ENCODE measurements at regions not wholly inside any gene's neighbourhood (a gene's known extent, or its start where the extent isn't known, plus 50 kb on each side); places are given as distances from the start of the nearest gene placed in this dataset.

- no peak for DNase-seq (ENCODE audit: low read depth)
- ChIA-PET CTCF (no interaction called here), POLR2A (no interaction called here)
- H3K36me3 ChIP-seq (ENCODE audit: control insufficient read depth, insufficient read depth, low read length): no peaks in the 10 kb centered on the region
- no peak for TF ChIP-seq CTCF (IDR thresholded peaks at IDR 0.05; ENCODE audit: insufficient read depth, low read depth, low read length)
- no peak overlapping the region for H3K4me3 ChIP-seq (ENCODE audit: low read depth, low read length)
- no peaks in the 10 kb centered on the region for H3K27me3 ChIP-seq (ENCODE audit: control insufficient read depth, insufficient read depth, low read length)
Measured at GRCh38 chrX:7240929-7241328, 93.0 kb upstream of the PUDP start.

GRCh38 chrX:7235071-7235470, 87.1 kb upstream of the PUDP start:
- Histone ChIP-seq H3K4me3 (ENCODE audit: low read depth, low read length) (no peak overlapping the region), H3K36me3 (ENCODE audit: control insufficient read depth, insufficient read depth, low read length) (no peaks in the 10 kb centered on the region), H3K27me3 (ENCODE audit: control insufficient read depth, insufficient read depth, low read length) (no peaks in the 10 kb centered on the region)
- ChIA-PET POLR2A (no interaction called here), CTCF (no interaction called here)
- DNase-seq (ENCODE audit: low read depth): no peak
- TF ChIP-seq CTCF (IDR thresholded peaks at IDR 0.05; ENCODE audit: insufficient read depth, low read depth, low read length): no peak

- no peak for DNase-seq (ENCODE audit: low read depth)
- POLR2A ChIA-PET: no interaction called here
- TF ChIP-seq CTCF (IDR thresholded peaks at IDR 0.05; ENCODE audit: insufficient read depth, low read depth, low read length): no peak
- Histone ChIP-seq H3K27me3 (ENCODE audit: control insufficient read depth, insufficient read depth, low read length) (no peaks in the 10 kb centered on the region), H3K4me3 (ENCODE audit: low read depth, low read length) (no peak overlapping the region), H3K36me3 (ENCODE audit: control insufficient read depth, insufficient read depth, low read length) (no peaks in the 10 kb centered on the region)
- CTCF ChIA-PET: interaction anchor here (0.5 kb wide), 1 partner anchor 112 kb away, joined by 4 read pairs; no protein-coding TSS in a partner anchor
Measured at GRCh38 chrX:7233580-7234406, 85.8 kb upstream of the PUDP start.

- POLR2A ChIA-PET: no interaction called here
- TF ChIP-seq CTCF (IDR thresholded peaks at IDR 0.05; ENCODE audit: insufficient read depth, low read depth, low read length): no peak
- Histone ChIP-seq H3K4me3 (ENCODE audit: low read depth, low read length) (no peak overlapping the region), H3K36me3 (ENCODE audit: control insufficient read depth, insufficient read depth, low read length) (no peaks in the 10 kb centered on the region), H3K27me3 (ENCODE audit: control insufficient read depth, insufficient read depth, low read length) (no peaks in the 10 kb centered on the region)
- no peak for DNase-seq (ENCODE audit: low read depth)
- CTCF ChIA-PET: no interaction called here
Measured at GRCh38 chrX:7228226-7228625, 80.3 kb upstream of the PUDP start.

- no peak for TF ChIP-seq CTCF (IDR thresholded peaks at IDR 0.05; ENCODE audit: insufficient read depth, low read depth, low read length)
- H3K36me3 ChIP-seq (ENCODE audit: control insufficient read depth, insufficient read depth, low read length): no peaks in the 10 kb centered on the region
- CTCF ChIA-PET: no interaction called here
- H3K27me3 ChIP-seq (ENCODE audit: control insufficient read depth, insufficient read depth, low read length): no peaks in the 10 kb centered on the region
- no peak for DNase-seq (ENCODE audit: low read depth)
- POLR2A ChIA-PET: no interaction called here
- no peak overlapping the region for H3K4me3 ChIP-seq (ENCODE audit: low read depth, low read length)
Measured at GRCh38 chrX:7225338-7225737, 77.4 kb upstream of the PUDP start.

Data from BJ (cell line).